ENCODE measurements at regions not wholly inside any gene's neighbourhood (a gene's known extent, or its start where the extent isn't known, plus 50 kb on each side); places are given as distances from the start of the nearest gene placed in this dataset.
A peak's percentile ranks its signal among the peaks of the same experiment; 100 is the strongest.
"Not testable (repeated sequence)": the region's sequence is repeated elsewhere in the genome, so short reads cannot be mapped to it uniquely, and the experiment has no call there.

DNA sequence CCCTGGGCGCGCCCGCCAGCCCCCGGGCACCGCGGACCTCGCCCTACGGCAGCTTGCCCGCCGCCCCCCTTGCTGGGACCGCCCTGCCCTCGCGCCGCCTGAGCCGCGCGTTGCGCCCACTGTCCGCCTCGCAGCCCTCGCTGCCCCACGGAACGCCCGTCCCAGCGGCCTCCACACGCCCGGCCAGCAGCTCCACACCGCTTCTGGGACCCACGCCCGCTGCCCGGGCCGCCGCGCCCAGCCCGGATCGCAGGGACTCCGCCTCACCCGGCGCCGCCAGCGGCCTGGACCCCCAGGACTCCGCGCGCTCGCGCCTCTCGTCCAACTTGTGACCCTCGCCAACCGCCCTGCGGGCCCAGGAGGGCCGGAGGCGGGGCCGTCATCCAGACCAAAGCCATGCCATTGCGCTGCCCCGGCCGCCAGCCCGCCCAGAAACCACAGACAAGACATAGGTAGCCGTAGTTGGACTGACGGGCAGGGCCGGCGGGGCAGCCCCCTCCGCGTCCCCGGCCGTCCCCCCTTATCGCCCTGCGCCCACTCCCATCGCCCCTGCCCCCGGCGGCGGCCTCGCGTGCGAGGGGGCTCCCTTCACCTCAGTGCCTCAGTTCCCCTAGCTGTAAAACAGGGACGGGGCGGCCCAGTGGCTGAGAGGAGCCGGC is 90.5 kb downstream of the GOLGA8T start:
- CTCF ChIA-PET; H3K9me3 Mint-ChIP-seq; intact Hi-C loops (cut with DNase I, micrococcal nuclease); H3K4me1 ChIP-seq (ENCODE audit: insufficient read depth, low read length); H3K27me3 ChIP-seq (ENCODE audit: control insufficient read depth in 1 of 2, insufficient read depth in 2 of 2, low read length in 2 of 2); H3K4me3 ChIP-seq (ENCODE audit: low read length); H3K27ac ChIP-seq (ENCODE audit: low read depth in 1 of 2, low read length in 2 of 2); ATAC-seq (ENCODE audit: poor library complexity); POLR2A ChIA-PET; H3K27ac Mint-ChIP-seq; H3K9me3 ChIP-seq (ENCODE audit: control insufficient read depth in 1 of 2, insufficient read depth in 1 of 2, low read length in 2 of 2); H3K36me3 Mint-ChIP-seq (ENCODE audit: low read depth); H3K27me3 Mint-ChIP-seq; H3K36me3 ChIP-seq (ENCODE audit: insufficient read depth, low read length); H3K4me1 Mint-ChIP-seq (ENCODE audit: low read depth); H3K4me3 Mint-ChIP-seq; DNase-seq: not testable (repeated sequence)

DNA sequence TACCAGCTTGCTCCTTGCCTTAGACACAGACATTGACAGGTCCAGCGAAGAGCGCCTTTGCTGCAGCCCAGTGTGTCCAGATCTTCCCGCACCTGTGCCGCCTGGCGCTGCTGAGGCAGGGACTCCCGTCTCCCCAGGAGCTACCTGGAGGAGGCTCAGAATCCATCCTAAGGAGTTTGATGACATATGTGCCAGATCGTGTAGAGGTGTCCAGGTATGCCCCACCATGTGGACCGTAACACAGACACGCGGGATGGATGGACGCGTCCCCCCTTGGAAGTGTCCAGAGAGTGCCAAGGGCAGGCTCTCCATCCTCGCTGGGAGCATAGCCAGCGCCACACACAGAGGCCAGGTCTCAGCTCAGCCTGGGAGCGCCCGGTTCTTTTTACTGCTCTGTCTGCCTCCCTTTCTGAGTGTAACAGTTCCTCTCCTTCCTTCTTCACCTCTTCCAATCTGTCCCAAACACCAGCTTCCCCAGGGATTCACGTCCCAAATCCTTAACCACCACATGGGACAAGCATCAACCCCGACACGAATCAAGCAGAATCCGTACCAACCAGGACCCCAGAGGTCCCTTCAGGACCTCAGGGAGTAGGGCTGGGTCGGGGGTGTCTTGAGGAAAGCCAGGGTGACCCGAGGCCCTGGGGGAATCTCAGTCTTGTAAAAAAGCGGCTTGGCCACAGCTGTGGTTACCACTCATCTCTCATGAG is 126.7 kb downstream of the GOLGA8T start:
- H3K27me3 Mint-ChIP-seq; H3K4me3 ChIP-seq (ENCODE audit: low read length); ATAC-seq (ENCODE audit: poor library complexity); H3K4me1 ChIP-seq (ENCODE audit: insufficient read depth, low read length); H3K27me3 ChIP-seq (ENCODE audit: control insufficient read depth in 1 of 2, insufficient read depth in 2 of 2, low read length in 2 of 2); H3K4me1 Mint-ChIP-seq (ENCODE audit: low read depth); CTCF ChIA-PET; H3K9me3 Mint-ChIP-seq; H3K36me3 Mint-ChIP-seq (ENCODE audit: low read depth); POLR2A ChIA-PET; intact Hi-C loops (cut with DNase I, micrococcal nuclease); H3K4me3 Mint-ChIP-seq; H3K27ac ChIP-seq (ENCODE audit: low read depth in 1 of 2, low read length in 2 of 2); DNase-seq; H3K27ac Mint-ChIP-seq; H3K9me3 ChIP-seq (ENCODE audit: control insufficient read depth in 1 of 2, insufficient read depth in 1 of 2, low read length in 2 of 2); H3K36me3 ChIP-seq (ENCODE audit: insufficient read depth, low read length): not testable (repeated sequence)

DNA sequence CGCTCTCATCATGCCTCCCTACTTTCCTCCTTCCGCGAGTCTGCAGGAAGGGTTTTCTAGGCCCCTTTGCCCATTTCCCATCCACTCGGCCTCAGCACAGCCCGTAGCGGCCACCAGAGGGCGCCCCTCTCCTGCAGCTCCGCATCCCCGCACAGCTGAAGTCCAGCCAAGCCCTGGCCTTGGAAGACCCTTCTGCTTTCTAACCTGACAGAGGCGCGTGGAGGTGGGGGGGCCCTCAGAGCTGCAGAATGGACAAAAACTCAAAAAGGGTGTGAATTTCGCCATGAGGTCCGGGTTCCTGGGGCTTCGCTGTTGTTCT is 127.2 kb downstream of the GOLGA8T start:
- H3K36me3 Mint-ChIP-seq (ENCODE audit: low read depth); H3K4me3 ChIP-seq (ENCODE audit: low read length); H3K27ac ChIP-seq (ENCODE audit: low read depth in 1 of 2, low read length in 2 of 2); DNase-seq; POLR2A ChIA-PET; H3K27me3 Mint-ChIP-seq; H3K9me3 Mint-ChIP-seq; H3K9me3 ChIP-seq (ENCODE audit: control insufficient read depth in 1 of 2, insufficient read depth in 1 of 2, low read length in 2 of 2); intact Hi-C loops (cut with DNase I, micrococcal nuclease); H3K36me3 ChIP-seq (ENCODE audit: insufficient read depth, low read length); H3K27me3 ChIP-seq (ENCODE audit: control insufficient read depth in 1 of 2, insufficient read depth in 2 of 2, low read length in 2 of 2); H3K4me1 ChIP-seq (ENCODE audit: insufficient read depth, low read length); CTCF ChIA-PET; H3K27ac Mint-ChIP-seq; H3K4me3 Mint-ChIP-seq; H3K4me1 Mint-ChIP-seq (ENCODE audit: low read depth): not testable (repeated sequence)
- ATAC-seq (ENCODE audit: poor library complexity): peak; percentile 49

DNA sequence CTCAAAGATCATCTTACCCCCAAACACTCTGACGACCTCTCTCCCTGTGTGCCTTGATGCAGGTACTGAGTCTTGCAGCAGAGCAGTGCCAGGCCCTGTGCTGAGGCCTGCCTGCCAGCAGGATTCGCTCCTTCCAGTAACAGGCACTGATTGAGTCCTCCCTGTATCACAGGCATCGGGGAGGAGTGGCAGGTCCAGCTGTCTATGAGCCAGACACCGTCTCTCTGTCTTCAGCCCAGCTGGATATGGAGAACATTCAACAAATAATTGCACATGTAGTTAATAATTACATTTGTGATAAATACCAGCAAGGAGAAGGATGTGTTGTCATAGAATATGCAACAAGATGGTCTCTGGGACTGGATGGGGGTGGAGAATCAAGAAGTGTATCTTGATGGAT is 129.1 kb downstream of the GOLGA8T start:
- intact Hi-C loops (cut with DNase I, micrococcal nuclease); ATAC-seq (ENCODE audit: poor library complexity); DNase-seq; H3K4me1 ChIP-seq (ENCODE audit: insufficient read depth, low read length); H3K4me3 ChIP-seq (ENCODE audit: low read length); H3K27ac Mint-ChIP-seq; H3K4me3 Mint-ChIP-seq; H3K27ac ChIP-seq (ENCODE audit: low read depth in 1 of 2, low read length in 2 of 2); POLR2A ChIA-PET; H3K27me3 ChIP-seq (ENCODE audit: control insufficient read depth in 1 of 2, insufficient read depth in 2 of 2, low read length in 2 of 2); CTCF ChIA-PET; H3K9me3 Mint-ChIP-seq; H3K4me1 Mint-ChIP-seq (ENCODE audit: low read depth); H3K36me3 ChIP-seq (ENCODE audit: insufficient read depth, low read length); H3K27me3 Mint-ChIP-seq; H3K9me3 ChIP-seq (ENCODE audit: control insufficient read depth in 1 of 2, insufficient read depth in 1 of 2, low read length in 2 of 2); H3K36me3 Mint-ChIP-seq (ENCODE audit: low read depth): not testable (repeated sequence)

DNA sequence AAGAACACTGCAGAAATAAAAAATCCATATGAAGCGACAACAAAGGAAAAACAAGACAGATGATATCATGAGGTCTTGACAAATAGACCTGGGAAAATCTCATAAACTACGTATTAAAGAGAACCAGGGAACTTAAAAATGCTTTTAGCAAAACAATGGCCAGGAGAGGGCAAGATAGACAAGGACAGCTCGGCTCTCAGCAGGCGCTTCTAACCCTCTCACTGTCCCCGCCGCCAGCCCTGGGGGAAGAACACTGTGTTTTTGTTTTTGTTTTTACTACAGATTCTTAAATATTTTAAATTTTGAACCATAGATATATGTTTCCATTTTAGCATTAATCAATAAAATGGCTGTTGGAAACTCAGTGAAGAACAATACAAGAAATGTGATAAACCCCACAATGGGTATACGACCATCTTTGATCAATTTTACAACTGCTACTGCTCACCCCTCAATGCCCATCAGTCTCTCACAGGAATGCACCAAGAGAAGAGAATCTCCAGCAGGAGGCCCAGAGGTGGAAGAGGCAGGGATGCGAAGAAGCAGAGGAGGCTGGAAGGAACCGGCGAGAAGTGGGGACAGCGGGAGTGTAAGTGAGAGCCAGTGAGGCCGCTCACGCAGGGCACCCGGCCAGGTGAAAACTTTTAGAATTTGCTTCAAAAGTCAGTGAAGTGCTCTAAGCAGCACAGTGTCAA is 98.0 kb downstream of the CHRFAM7A start:
- ATAC-seq (ENCODE audit: poor library complexity); H3K4me3 Mint-ChIP-seq; H3K27ac ChIP-seq (ENCODE audit: low read depth in 1 of 2, low read length in 2 of 2); H3K9me3 ChIP-seq (ENCODE audit: control insufficient read depth in 1 of 2, insufficient read depth in 1 of 2, low read length in 2 of 2); intact Hi-C loops (cut with DNase I, micrococcal nuclease); CTCF ChIA-PET; H3K4me1 Mint-ChIP-seq (ENCODE audit: low read depth); H3K36me3 Mint-ChIP-seq (ENCODE audit: low read depth); DNase-seq; H3K4me1 ChIP-seq (ENCODE audit: insufficient read depth, low read length); POLR2A ChIA-PET; H3K4me3 ChIP-seq (ENCODE audit: low read length); H3K27me3 ChIP-seq (ENCODE audit: control insufficient read depth in 1 of 2, insufficient read depth in 2 of 2, low read length in 2 of 2); H3K27me3 Mint-ChIP-seq; H3K36me3 ChIP-seq (ENCODE audit: insufficient read depth, low read length); H3K9me3 Mint-ChIP-seq; H3K27ac Mint-ChIP-seq: not testable (repeated sequence)

DNA sequence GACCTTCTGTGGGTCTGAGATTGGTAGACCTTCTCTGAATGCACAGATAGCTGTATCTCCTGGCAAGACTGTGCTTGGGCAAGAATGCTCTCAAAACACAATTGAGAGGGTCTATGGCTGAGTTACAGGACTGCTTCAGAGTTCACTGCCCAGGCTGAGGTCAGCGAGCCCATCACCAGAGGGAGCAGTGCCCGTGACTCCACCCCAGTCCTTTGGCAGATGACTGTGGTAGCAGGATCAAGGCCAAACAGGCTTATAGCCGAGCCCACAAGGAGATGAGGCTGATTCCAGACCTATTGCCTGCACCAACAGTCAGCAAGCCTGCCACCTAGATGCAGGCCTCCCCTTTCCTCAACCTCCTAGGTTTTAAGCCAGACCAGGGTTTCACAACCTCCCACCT is 89.4 kb downstream of the CHRFAM7A start:
- H3K36me3 ChIP-seq (ENCODE audit: insufficient read depth, low read length); H3K27me3 ChIP-seq (ENCODE audit: control insufficient read depth in 1 of 2, insufficient read depth in 2 of 2, low read length in 2 of 2); intact Hi-C loops (cut with DNase I, micrococcal nuclease); CTCF ChIA-PET; ATAC-seq (ENCODE audit: poor library complexity); H3K9me3 ChIP-seq (ENCODE audit: control insufficient read depth in 1 of 2, insufficient read depth in 1 of 2, low read length in 2 of 2); H3K27ac Mint-ChIP-seq; H3K27ac ChIP-seq (ENCODE audit: low read depth in 1 of 2, low read length in 2 of 2); H3K4me3 Mint-ChIP-seq; H3K4me1 Mint-ChIP-seq (ENCODE audit: low read depth); POLR2A ChIA-PET; H3K9me3 Mint-ChIP-seq; H3K27me3 Mint-ChIP-seq; H3K4me1 ChIP-seq (ENCODE audit: insufficient read depth, low read length); DNase-seq; H3K4me3 ChIP-seq (ENCODE audit: low read length); H3K36me3 Mint-ChIP-seq (ENCODE audit: low read depth): not testable (repeated sequence)

All from CD4-positive, alpha-beta T cell (primary cell).